ENCODE measurements at regions not wholly inside any gene's neighbourhood (a gene's known extent, or its start where the extent isn't known, plus 50 kb on each side); places are given as distances from the start of the nearest gene placed in this dataset.

GRCh38 chr16:65940711-65941110, 425.8 kb upstream of the CDH5 start:
- no peak for TF ChIP-seq CTCF (IDR thresholded peaks at IDR 0.05; ENCODE audit: insufficient read depth, low read depth, low read length)
- ChIA-PET CTCF (interaction anchor here (0.6 kb wide), 1 partner anchor 45 kb away, joined by 3 read pairs; no protein-coding TSS in a partner anchor), POLR2A (no interaction called here)
- no peak for DNase-seq (ENCODE audit: low read depth)
- H3K36me3 ChIP-seq (ENCODE audit: control insufficient read depth, insufficient read depth, low read length) = no peaks in the 10 kb centered on the region
- H3K27me3 ChIP-seq (ENCODE audit: control insufficient read depth, insufficient read depth, low read length) = no peaks in the 10 kb centered on the region
- H3K4me3 ChIP-seq (ENCODE audit: low read depth, low read length) = no peak overlapping the region

- Histone ChIP-seq H3K27me3 (ENCODE audit: control insufficient read depth, insufficient read depth, low read length) (no peaks in the 10 kb centered on the region), H3K36me3 (ENCODE audit: control insufficient read depth, insufficient read depth, low read length) (no peaks in the 10 kb centered on the region), H3K4me3 (ENCODE audit: low read depth, low read length) (no peak overlapping the region)
- ChIA-PET CTCF (interaction anchor here (0.9 kb wide), 1 partner anchor 12 kb away, joined by 3 read pairs; no protein-coding TSS in a partner anchor), POLR2A (no interaction called here)
- no peak for TF ChIP-seq CTCF (IDR thresholded peaks at IDR 0.05; ENCODE audit: insufficient read depth, low read depth, low read length)
- DNase-seq (ENCODE audit: low read depth) = no peak
These were observed 428.4 kb upstream of the CDH5 start for GRCh38 chr16:65938083-65938482.

GRCh38 chr16:65937455-65937854, 429.0 kb upstream of the CDH5 start:
- CTCF ChIA-PET = interaction anchor here (0.9 to 1.2 kb wide), 2 partner anchors 12 to 14 kb away, joined by 3 read pairs; no protein-coding TSS in a partner anchor
- no peak overlapping the region for H3K4me3 ChIP-seq (ENCODE audit: low read depth, low read length)
- TF ChIP-seq CTCF (IDR thresholded peaks at IDR 0.05; ENCODE audit: insufficient read depth, low read depth, low read length) = no peak
- no peak for DNase-seq (ENCODE audit: low read depth)
- 0 out of 2 replicates have a peak, but pooled peaks cover under 1% of the 10 kb centered on the region for H3K27me3 ChIP-seq (ENCODE audit: control insufficient read depth, insufficient read depth, low read length)
- no peaks in the 10 kb centered on the region for H3K36me3 ChIP-seq (ENCODE audit: control insufficient read depth, insufficient read depth, low read length)
- POLR2A ChIA-PET = no interaction called here

GRCh38 chr16:65936096-65936495, 430.4 kb upstream of the CDH5 start:
- 0 out of 2 replicates have a peak, but pooled peaks cover 3% of the 10 kb centered on the region for H3K27me3 ChIP-seq (ENCODE audit: control insufficient read depth, insufficient read depth, low read length)
- no peak for TF ChIP-seq CTCF (IDR thresholded peaks at IDR 0.05; ENCODE audit: insufficient read depth, low read depth, low read length)
- H3K4me3 ChIP-seq (ENCODE audit: low read depth, low read length) = no peak overlapping the region
- ChIA-PET POLR2A (no interaction called here), CTCF (interaction anchor here (0.7 kb wide), 1 partner anchor 231 kb away, joined by 3 read pairs; no protein-coding TSS in a partner anchor)
- no peak for DNase-seq (ENCODE audit: low read depth)
- no peaks in the 10 kb centered on the region for H3K36me3 ChIP-seq (ENCODE audit: control insufficient read depth, insufficient read depth, low read length)

- Histone ChIP-seq H3K36me3 (ENCODE audit: control insufficient read depth, insufficient read depth, low read length) (no peaks in the 10 kb centered on the region), H3K27me3 (ENCODE audit: control insufficient read depth, insufficient read depth, low read length) (0 out of 2 replicates have a peak, but pooled peaks cover 3% of the 10 kb centered on the region), H3K4me3 (ENCODE audit: low read depth, low read length) (no peak overlapping the region)
- ChIA-PET CTCF (interaction anchor here (1.1 kb wide), 1 partner anchor 9 kb away, joined by 3 read pairs; no protein-coding TSS in a partner anchor), POLR2A (no interaction called here)
- TF ChIP-seq CTCF (IDR thresholded peaks at IDR 0.05; ENCODE audit: insufficient read depth, low read depth, low read length) = no peak
- DNase-seq (ENCODE audit: low read depth) = no peak
These were observed 432.0 kb upstream of the CDH5 start for GRCh38 chr16:65934443-65934842.
